VCaP (cell line): ENCODE measurements at regions not wholly inside any gene's neighbourhood (a gene's known extent, or its start where the extent isn't known, plus 50 kb on each side); places are given as distances from the start of the nearest gene placed in this dataset.

Experiments used
- H3K27ac ChIP-seq: fragments of 450-650 bp; 2 replicates; pipeline ENCODE4 v1.5.1; 2017
- CTCF ChIP-seq: fragments of 450-650 bp; conservative IDR thresholded peaks from 2 replicates; pipeline ENCODE4 v1.5.1; 2017; ENCODE audit warnings: mild to moderate bottlenecking, moderate library complexity

DNA sequence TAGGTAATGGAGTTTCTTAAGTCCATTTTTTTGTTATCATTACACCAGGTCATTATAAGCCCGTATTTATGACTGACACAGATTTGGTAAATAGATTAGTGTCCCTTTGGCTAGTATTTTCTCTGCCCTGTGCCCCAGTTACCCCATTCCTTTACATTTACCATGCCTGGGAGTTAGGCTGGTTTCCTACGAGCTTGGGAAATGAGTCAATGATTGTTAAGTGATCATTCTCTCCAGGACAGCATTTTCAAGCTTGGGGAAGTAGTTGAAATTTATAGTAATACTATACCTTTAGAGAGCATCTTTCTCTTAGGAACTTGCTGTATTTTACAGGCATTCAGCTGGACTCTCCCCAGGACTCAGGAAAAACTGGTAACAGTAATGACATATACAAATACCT lies 573.1 kb downstream of the TLE4 start:
- peak overlapping the region; percentile 42 for H3K27ac ChIP-seq
- no peak for TF ChIP-seq CTCF

DNA sequence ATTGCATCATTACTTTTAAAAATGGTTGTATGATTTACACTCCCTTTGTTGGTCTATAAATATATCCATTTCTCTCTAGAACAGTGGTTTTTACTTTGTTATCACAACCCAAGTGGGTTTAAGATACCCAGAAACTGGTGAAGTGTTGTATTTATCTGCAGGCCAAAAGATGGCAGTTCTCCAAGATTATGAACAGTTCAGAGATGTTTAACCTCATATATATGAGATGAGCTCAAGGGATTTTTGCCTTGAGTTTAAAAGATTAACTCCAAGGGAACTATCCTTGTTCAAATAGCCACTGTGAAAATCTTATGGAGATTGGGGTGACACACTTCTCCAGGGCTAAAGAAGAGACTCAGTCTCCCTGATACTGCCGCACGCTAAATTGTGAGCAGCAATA lies 572.6 kb downstream of the TLE4 start:
- peak overlapping the region; percentile 42 for H3K27ac ChIP-seq
- no peak for TF ChIP-seq CTCF

DNA sequence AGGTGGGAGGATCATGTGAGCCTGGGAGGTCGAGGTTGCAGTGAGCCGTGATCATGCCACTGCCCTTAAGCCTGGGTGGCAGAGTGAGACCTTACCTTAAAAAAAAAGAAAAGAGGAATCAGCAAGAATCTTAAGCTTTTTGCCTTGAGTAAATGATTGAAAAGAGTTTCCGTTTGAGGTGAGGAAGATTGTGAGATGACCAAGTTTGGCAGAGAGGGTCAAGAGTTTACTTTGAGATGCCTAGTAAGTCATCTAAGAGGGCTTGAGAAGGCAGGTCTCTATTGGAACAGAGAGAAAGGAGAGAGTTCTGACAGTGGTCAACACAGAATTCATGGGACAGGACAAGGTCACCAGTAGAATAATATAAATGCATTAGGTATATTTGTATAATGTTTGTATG lies 572.1 kb downstream of the TLE4 start:
- no peak for TF ChIP-seq CTCF
- peak overlapping the region; percentile 42 for H3K27ac ChIP-seq

DNA sequence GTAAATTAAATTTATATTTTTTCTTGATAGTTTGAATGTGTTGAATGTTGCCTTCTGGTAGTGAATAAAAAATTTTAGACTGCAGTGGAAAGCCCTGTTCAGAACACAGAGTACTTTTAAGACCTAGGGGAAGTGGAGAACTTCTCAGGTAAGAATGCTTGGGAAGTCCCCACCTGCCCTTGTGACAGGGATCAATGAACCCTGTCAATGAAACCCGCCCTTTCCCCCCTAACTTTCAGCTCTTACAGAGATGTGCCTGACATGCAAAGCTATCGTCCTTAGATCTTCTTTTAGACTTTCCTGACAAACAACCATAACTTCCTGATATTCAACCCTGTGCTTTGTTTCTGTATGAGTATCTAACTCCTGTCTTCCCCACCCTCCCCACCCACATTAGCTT lies 562.7 kb downstream of the TLE4 start:
- H3K27ac ChIP-seq = no peak overlapping the region
- TF ChIP-seq CTCF = no peak

DNA sequence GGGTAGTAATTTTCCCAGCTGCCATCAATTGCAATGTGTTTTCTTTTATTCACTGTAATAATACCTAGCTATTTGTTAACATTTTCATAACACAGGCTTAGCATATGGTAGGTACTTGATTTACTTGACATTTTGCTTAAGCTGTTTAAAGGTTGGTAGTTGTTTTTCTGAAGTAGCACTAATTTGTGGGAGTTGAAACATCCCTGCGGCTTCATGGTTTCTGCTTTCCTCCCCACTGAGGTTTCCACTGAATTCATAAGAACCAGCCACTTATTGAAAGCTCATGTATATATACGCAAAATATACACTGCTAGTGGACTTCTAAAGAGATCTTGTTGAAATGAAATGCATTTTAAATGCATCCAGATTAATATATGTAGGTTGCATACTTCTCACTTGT lies 559.9 kb downstream of the TLE4 start:
- H3K27ac ChIP-seq = no peak overlapping the region
- TF ChIP-seq CTCF = no peak

- no peak overlapping the region for H3K27ac ChIP-seq
- TF ChIP-seq CTCF = no peak
Observed at GRCh38 chr9:80127920-80128319, 556.2 kb downstream of the TLE4 start.

- TF ChIP-seq CTCF = no peak
- no peak overlapping the region for H3K27ac ChIP-seq
Observed at GRCh38 chr9:80125731-80126264, 554.0 kb downstream of the TLE4 start.
